GM19468 (cell line): ENCODE measurements at regions not wholly inside any gene's neighbourhood (a gene's known extent, or its start where the extent isn't known, plus 50 kb on each side); places are given as distances from the start of the nearest gene placed in this dataset.

Experiments
- ATAC-seq: cut with Tn5 transposase; IDR thresholded peaks from one replicate; pipeline ENCODE4 v1.9.1; 2021; ENCODE audit warnings: mild to moderate bottlenecking, moderate library complexity, moderate number of reproducible peaks; ENCODE audit not compliant: unreplicated experiment; ENCODE audit errors: extremely low read depth

DNA sequence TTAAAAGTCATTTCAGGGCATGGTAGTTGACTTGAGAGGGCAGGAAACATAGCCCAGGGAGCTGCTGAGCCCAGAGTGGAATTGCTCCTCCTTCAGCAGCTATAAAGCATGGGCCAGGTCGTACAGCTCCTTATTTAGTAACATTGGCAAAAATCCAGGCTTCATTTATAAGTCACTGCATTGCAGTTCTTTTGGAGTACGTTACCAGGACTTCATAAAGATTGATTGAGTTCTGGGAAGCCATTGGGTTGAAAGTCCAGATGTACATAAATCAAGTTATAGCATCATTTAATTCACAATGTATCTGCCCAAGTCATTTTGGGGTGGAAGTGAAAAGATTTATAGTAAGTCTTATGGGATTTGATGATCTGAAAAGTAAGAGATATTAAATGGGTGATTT is 53.0 kb upstream of the ANKEF1 start:
- no peak for ATAC-seq

DNA sequence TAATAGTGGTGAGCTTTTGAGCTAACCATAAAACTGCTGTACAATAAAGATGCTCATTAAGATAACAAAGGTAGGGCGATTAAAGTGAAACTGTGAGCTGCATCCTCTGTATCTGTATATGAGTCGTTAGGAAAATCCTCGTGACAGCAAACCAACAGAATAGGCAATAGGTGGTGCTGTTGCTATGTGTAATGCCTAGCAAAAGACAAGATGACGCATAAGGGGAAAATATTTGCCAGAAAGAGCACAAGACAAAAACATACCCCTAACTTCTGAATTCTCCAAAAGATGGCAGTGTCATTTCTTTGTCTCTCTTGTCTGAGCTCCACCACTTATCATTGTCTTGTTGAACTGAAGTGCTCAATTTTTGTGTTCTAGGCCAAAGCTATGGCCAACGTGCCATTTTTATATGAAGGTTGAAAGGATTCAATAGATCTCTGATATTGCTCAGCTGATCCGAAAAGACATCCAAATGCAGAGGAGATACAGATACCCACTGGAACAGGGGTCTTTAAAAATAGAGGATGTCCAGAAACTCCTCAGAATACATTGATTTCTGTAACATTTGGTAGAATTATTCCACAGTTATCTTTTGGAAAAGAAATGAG is 56.3 kb upstream of the ANKEF1 start:
- peak; percentile 86 for ATAC-seq

DNA sequence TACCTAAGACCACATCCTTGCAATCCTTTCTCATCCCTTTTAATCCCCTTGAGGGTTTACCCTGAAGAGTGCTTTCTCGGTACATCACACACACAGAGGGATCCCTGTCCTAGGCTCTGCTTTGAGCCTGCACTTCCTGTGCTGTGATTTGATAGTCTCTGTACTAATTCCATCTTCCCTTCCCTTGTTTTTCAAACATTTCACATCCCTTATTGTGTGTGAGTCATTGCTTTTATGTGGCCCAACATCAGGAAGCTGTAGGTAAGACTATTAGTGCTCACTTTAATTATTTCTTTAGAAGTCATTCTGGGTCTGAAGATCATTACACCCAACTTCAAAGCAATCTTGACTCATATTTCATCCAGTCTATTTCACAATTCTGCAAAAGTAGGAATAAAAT is 57.2 kb upstream of the ANKEF1 start:
- no peak for ATAC-seq

DNA sequence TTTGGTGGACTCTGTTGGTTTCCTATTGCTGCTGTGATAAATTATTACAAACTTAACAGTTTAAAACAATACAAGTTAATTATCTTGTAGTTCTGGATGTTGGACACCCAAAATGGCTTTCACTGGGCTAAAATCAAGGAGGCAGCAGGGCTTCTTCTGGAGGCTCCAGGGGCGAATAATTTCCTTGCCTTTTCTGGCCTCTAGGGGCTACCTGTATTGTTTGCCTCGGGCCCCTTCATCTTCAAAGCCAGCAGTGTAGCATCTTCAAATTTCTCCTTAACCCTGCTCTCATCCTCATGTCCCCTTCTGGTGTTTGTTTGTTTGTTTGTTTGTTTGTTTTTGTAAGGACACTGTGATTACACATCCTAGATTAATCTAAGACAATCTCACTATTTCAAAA is 60.5 kb upstream of the ANKEF1 start:
- no peak for ATAC-seq

DNA sequence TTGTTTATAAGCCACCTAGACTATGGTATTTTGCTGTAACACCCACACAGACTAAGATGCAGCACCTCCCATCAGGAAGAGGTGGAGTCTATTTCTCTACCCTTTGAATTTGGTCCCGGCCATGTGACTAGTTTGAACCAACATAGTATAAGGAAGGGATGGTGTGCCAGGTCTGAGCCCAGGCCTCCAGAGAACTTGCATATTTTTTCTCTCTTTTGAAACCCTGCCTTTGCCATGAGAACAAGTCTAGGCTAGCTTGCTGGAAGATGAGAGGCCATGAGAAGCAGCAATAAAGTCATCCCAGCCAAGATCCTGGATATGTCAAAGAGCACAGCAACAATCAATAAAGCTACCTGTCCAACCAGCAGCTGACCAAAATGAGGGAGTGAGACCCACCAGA is 63.0 kb upstream of the ANKEF1 start:
- no peak for ATAC-seq

DNA sequence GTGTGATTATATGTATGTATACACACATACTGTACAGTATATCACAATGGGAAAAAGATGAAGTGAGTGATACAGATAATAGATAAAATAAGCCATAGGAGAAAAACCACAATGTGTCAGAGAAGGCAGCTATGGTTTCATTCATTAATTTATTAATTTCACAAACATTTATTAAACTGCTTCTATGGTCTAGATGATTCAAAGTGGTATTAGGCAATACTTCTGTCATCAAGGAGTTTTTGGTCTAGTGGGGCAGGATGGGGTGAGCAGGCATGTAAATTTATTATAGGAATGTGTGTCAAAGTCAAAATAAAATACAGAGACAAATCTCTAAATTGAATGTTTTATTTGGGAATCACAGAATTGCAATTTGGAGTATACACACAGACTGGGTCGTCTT is 65.2 kb upstream of the ANKEF1 start:
- no peak for ATAC-seq

DNA sequence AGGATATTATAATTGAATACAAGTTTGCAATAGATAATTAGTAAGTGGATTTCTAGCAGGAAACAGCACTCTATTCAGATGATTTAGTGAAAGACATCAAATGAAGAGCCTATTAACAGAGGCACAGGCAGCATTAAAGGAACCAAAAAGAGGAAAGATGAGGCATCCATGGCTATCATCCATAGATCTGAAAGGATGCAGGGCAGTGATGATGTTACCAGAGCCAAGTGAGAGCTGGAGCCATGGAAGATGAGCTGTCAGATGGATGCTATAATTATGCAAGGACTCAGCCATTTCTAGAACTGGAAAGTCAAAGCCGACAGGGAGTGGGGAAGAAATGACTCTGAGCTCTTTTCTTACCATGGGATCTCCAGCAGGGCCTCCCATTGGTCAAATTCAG is 66.8 kb upstream of the ANKEF1 start:
- no peak for ATAC-seq

DNA sequence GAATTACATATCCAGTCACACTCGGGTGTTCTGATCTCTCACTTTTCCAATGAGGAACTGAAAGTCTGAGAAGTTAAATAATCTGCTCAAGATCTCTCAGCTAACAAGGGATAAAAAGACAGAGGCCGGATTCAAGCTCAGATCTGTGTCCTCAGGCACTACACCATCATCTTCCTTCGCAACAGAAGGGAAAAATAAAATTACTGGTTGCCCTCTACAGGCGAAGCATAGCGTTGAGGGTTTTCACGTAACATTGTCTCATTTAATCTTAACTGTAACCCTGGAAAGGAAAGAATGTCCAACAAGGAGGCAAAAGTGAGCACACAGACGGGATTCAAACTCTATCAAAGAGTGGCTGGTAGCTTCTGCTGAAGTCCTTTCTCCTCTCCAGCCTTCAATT is 67.8 kb upstream of the ANKEF1 start:
- ATAC-seq, result no peak

DNA sequence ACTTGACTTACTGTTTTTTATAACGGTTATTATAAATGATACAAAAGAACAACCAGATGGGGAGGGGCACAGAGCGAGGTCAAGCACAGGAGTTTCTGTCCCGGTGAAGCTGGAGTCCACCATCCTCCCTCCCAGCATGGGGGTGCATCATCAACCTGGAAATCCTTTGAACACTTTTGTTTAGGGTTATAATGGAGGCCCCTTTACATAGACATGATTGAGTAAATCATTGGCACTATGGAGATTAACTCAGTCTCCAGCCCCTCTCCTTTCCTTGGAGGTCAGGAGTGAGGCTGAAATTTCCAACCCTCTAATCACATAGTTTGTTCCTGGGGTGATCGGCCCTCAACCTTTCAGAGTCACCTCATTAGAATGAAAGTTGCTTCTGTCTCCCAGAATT is 71.8 kb upstream of the ANKEF1 start:
- ATAC-seq, result no peak

DNA sequence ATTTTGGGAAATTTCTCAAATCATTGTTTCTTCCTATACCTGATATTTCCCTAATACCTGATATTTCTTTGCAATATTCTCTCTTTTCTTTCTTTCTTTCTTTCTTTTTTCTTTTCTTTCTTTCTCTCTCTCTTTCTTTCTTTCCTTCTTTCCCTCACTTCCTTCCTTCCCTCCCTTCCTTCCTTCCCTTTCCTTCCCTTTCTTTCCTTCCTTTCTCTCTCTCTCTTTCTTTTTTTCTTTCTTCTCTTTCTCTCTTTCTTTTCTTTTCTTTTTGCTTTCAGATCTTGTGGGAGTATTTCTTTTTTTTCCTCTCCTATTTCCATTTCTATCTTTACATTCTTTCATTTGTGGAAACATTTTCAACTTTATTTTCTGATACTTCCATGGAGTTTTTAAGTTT is 76.1 kb upstream of the ANKEF1 start:
- ATAC-seq, result no peak

DNA sequence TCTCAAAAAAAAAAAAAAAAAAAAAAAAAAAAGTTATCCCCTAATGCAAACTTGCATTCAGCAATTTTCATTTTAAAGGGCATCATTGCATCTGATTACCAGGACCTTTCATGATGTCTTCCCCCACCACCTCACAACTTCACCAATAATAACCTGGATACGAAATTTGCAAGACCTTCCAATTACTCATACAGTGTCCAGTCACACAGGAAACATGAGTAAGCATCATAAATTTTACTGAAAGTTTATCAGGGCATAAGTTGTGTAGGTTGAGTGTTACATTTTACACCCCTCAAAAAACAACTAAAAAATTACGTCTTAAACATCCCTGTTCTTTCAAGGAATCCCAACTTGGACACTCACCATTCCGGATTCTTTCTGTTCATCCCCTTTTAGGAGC is 79.1 kb upstream of the ANKEF1 start:
- no peak for ATAC-seq

DNA sequence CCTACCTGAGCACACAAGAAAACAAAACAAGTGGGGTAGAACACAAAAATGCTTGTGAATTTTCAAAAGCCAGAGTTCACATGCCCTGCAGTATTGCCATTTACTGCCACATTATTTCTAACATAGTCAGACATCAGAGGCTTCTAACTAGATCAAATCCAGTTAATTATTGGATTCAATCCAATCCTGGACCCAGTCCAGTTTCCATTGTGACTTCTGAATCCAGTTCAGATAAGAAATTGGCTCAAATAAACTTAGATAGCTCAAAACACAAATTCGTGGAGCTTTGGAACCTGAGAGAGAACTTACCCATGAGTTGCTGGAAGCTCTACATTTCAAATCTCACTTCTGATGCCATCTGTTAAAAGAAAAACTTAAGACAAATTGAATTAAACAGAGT is 85.2 kb upstream of the ANKEF1 start:
- ATAC-seq, result no peak

DNA sequence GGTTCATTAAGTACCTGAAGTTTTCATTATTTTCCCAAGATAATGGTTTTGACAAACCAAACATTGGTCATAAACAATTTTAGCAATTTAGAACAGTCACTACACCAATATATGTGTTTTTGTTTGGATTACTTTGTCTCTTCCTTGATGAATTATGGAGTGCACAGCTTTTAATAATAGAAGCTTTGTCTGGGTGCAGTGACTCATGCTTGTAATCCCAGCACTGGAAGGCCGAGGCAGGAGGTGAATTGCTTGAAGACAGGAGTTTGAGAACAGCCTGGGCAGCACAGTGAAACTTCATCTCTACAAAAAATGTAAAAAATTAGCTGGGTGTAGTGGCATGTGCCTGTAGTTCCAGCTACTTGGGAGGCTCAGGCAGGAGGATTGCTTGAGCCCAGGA is 89.4 kb upstream of the ANKEF1 start:
- ATAC-seq, result no peak

DNA sequence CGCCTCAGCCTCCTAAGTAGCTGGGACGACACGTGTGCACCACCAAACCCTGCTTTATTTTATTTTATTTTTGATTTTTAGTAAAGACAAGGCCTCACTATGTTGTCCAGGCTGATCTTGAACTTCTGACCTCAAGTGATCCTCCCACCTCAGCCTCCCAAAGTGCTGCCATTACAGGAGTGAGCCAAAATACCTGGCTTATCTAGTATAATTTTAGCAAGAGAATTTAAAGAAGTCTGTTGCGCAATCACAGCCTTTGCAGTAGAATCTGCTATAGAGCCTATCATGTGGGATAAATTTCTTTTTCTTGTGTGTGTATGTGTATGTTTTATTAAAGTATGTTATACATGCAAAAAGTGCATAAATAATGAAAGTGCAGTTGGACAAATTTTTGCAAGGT is 92.1 kb upstream of the ANKEF1 start:
- ATAC-seq, result no peak

DNA sequence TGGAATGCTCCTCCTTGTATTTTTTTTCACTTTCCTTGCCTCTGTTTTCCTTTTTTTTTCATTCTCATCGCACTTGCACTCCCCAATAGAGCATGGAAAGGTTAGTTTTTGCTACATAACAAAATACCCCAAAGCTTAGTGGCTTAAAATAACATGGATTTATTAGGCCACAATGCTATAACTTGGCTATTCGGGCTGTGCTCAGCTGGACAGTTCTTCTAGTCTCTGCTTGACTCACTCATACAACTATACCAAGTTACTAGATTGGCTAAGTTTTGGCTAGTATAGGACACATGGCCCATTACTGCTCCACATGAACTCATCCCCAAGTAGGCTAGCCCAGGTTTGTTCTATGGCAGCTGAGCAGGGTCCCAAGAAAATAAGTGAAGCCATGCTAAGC is 94.5 kb upstream of the ANKEF1 start:
- ATAC-seq, result no peak

DNA sequence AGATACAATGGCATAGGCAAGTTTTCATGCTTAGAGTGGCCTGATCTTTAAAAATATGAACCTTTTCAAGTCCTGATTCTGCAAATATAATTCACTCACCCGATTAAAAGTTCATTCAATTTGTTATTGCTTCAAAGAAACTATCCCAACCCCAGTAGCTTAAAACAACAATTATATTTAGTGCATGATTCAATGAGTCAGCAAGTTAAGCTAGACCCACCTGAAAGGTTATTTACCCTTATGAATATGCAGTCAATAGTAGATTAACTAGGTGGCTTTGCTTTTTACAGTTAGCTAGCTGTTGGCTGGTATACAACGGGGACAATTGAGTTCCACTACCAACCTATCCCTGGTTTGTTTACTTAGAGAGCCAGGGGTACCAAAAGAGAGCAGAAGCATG is 95.6 kb upstream of the ANKEF1 start:
- ATAC-seq, result no peak

DNA sequence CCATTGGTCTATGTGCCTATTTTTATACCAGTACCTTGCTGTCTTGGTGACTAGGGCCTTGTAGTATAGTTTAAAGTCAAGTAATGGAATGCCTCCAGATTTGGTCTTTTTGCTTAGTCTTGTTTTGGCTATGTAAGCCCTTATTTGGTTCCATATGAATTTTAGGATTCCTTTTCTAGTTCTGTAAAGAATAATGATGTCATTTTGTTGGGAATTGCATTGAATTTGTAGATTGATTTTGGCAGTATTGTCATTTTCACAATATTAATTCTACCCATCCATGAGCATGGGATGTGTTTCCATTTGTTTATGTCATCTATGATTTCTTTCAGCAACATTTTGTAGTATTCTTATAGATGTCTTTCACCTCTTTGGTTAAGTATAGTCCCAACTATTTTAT is 96.4 kb upstream of the PAK5 start:
- no peak for ATAC-seq

DNA sequence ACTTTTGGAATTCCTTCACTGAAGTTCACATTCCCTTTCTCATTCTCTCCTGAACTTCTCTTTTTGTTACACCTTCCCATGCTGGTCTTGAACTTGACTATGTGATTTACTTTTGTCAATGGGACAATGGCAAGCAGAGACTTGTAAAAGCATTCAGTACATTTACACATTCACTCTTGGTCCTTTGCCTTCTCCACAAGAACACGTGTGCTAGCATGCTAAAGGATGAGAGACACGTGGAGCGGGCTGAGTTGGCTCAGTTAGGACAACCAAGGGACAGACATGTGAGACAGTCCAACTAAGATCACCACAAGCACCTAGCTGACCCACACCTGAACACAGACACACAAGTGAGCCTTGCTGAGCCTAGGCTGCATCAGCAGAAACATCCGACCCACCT is 91.3 kb upstream of the PAK5 start:
- ATAC-seq, result no peak

DNA sequence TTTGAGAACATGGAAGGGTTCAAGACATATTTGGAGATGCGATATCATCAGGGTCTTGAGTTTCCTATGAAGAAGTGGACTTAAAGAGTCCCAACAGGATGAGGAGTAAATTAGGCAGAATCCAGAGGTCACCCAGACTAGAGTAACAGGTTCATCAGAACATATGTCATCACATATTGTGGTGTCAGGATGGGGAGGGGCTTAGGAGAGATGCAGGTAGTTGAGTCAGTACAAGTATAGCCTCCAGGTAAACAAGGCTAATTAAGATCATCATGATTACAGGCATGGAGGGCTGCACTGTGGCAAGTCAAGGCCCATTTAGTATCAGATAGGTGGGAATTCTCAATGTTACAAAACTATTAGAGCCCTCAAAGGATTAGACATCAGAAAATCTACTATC is 90.1 kb upstream of the PAK5 start:
- ATAC-seq, result no peak

DNA sequence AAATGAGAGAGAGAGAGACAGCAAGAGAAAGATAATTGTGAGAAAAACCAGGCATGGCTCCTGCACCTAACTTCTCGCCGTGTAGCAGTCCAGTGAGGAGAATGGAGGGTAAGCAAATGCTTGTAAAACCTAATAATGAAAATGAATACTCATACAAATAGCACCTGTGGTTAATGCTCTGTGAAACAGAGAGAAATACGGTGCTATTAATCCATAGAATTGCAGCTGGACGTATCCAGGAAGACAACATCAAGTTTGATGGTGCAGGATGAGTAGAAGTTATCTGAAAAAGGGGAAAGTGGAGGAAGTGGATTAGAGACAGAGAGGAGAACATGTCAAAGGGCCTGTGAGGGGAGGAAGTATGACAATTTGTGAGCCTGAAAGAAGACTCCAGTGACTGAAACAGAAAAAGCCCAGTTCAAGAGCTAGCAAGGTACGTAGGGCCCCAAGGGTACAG is 89.4 kb upstream of the PAK5 start:
- ATAC-seq, result peak; percentile 76

DNA sequence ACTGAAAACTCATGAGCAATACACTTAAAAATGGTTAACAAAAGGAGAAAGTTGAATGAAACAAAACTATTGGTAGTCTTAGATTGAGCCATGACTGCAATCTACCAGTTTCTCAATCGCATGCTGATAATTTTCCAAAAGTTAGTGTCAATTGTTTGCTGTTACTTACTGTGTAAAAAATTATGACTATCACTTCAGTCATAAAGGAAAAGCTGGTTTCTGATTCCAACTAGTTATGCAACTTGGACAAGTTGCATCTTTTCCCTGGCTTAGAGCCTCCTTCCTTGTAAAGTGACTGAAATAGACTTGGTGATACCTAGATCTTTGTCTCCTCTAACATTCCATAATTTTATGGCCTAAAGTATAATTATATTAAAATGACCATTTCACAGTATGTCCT is 88.3 kb upstream of the PAK5 start:
- no peak for ATAC-seq

DNA sequence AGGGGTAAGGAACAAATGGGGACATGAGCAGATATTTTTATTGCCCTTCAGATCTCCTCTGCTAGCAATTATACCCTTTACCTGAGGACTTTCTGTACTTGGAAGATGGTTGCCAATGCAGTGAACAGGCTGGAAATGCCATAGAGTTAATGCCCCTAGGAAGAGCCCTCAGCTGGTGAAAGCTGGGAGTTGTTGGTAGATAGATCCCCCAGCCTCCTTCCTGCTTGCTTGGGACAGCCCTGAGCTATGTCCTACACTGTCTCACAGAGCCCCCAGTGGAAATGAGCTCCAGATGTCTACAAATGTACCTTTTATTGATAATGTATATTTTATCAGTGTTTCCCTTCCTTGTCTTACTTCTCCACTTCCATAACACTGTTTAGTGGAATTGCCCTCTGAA is 87.6 kb upstream of the PAK5 start:
- no peak for ATAC-seq

DNA sequence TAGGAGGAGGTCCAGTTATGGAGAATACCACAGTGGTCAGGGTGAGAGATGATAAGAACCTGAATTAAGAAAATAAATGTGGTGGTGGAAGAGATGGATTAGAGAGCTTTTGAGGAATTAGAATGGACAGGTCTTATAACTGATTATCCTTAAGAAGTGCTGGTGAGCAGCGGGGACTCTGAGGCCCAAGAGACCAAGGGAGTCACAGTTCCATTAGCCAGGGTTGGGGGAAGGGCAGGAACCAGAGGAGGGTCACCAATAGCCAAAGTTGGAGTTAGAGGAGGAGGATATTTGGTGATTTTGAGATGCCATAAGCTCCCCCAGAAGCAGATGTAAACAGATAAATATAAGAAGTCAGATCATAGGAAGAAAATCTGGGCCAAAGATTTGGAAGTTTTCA is 87.1 kb upstream of the PAK5 start:
- no peak for ATAC-seq
